Progenitor cell of endocrine pancreas (in vitro differentiated cells): ENCODE measurements at regions not wholly inside any gene's neighbourhood (a gene's known extent, or its start where the extent isn't known, plus 50 kb on each side); places are given as distances from the start of the nearest gene placed in this dataset.

Experiments used
- DNase-seq: peaks from one replicate; pipeline ENCODE4 v3.0.0; 2021; ENCODE audit warnings: low spot score; ENCODE audit not compliant: unreplicated experiment
- H3K27ac Mint-ChIP-seq: 2 replicates; pipeline ENCODE4 v1.8.0; 2021; ENCODE audit warnings: mild to moderate bottlenecking, moderate library complexity, mixed read lengths
- H3K27me3 Mint-ChIP-seq: 2 replicates; pipeline ENCODE4 v1.8.0; 2021; ENCODE audit warnings: mixed read lengths
- H3K36me3 Mint-ChIP-seq: 2 replicates; pipeline ENCODE4 v1.8.0; 2022; ENCODE audit warnings: mixed read lengths; ENCODE audit not compliant: insufficient read depth
- H3K4me1 Mint-ChIP-seq: 2 replicates; pipeline ENCODE4 v1.8.0; 2021; ENCODE audit warnings: low read depth, mixed read lengths
- H3K4me3 Mint-ChIP-seq: 2 replicates; pipeline ENCODE4 v1.8.0; 2021; ENCODE audit warnings: low read depth, mild to moderate bottlenecking, moderate library complexity, mixed read lengths
- H3K9me3 Mint-ChIP-seq: 2 replicates; pipeline ENCODE4 v1.8.0; 2021; ENCODE audit warnings: low read depth, mixed read lengths
- TF ChIP-seq, protein P1 (sequence below): fragments of 200-600 bp; sonication (generic); IDR thresholded peaks from one replicate; pipeline ENCODE4 v1.5.0; 2021; ENCODE audit warnings: antibody characterized with exemption, mild to moderate bottlenecking; ENCODE audit not compliant: unreplicated experiment

DNA sequence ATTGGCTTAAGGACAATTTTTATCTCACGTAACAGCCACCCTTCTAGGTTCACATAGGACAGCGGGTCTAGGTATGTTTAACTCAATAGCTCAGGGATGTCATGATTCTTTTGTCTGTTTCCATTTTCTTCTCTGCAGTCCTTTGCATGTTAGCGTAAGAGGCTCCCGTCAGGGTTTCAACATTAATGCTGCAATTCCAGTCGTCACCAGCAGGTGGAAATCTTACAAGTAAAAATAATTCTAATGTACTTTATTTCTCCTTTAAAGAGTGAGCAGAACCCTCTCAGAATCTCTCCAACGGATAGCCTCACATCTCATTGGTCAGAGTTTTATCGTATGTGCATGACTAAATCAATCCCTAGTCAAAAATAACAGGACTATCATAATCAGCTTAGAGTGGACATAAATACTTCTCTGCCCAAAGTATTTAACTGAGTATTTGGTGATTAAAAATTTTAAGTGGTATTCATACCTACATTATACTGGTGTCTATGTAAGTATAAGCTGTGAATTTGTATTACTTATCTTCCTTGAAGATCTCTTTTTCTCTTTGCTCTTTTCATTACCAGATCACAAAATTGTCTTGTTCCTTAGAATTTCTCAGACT lies 487.2 kb upstream of the GCFC2 start:
- no peaks in the 10 kb centered on the region for H3K9me3 Mint-ChIP-seq
- DNase-seq = peak; percentile 49

DNA sequence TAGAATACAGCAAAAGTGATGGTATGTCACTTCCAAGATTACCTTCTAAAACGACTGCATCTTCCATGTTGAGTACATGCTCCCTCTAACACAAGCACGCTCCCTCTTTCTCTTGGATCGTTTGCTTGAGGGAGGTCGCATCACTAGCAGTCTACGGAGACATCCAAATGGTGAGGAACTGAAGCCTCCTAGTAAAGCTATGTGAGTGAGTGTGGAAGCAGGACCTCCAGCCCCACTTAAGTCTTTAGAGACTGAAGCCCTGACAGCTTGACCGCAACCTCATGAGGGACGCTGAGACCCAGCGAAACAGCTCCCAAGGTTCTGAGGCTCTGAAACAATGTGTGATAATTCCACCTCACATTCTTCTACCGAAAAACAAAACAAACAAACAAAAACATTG lies 486.7 kb upstream of the GCFC2 start:
- no peaks in the 10 kb centered on the region for H3K9me3 Mint-ChIP-seq
- no peak for DNase-seq
- no peak overlapping the region for H3K27ac Mint-ChIP-seq
- no peaks in the 10 kb centered on the region for H3K27me3 Mint-ChIP-seq
- no peak overlapping the region for H3K4me3 Mint-ChIP-seq
- TF ChIP-seq, protein P1, sequence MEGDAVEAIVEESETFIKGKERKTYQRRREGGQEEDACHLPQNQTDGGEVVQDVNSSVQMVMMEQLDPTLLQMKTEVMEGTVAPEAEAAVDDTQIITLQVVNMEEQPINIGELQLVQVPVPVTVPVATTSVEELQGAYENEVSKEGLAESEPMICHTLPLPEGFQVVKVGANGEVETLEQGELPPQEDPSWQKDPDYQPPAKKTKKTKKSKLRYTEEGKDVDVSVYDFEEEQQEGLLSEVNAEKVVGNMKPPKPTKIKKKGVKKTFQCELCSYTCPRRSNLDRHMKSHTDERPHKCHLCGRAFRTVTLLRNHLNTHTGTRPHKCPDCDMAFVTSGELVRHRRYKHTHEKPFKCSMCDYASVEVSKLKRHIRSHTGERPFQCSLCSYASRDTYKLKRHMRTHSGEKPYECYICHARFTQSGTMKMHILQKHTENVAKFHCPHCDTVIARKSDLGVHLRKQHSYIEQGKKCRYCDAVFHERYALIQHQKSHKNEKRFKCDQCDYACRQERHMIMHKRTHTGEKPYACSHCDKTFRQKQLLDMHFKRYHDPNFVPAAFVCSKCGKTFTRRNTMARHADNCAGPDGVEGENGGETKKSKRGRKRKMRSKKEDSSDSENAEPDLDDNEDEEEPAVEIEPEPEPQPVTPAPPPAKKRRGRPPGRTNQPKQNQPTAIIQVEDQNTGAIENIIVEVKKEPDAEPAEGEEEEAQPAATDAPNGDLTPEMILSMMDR = no peak
- peaks cover 4% of the 10 kb centered on the region for H3K4me1 Mint-ChIP-seq
- no peaks in the 10 kb centered on the region for H3K36me3 Mint-ChIP-seq

More for the DNA sequence above, 487.2 kb upstream of the GCFC2 start:
- Mint-ChIP-seq H3K4me1 (peaks cover 2% of the 10 kb centered on the region), H3K27me3 (no peaks in the 10 kb centered on the region), H3K27ac (no peak overlapping the region), H3K4me3 (no peak overlapping the region), H3K36me3 (no peaks in the 10 kb centered on the region)
- TF ChIP-seq, protein P1 = peak; percentile 77

DNA sequence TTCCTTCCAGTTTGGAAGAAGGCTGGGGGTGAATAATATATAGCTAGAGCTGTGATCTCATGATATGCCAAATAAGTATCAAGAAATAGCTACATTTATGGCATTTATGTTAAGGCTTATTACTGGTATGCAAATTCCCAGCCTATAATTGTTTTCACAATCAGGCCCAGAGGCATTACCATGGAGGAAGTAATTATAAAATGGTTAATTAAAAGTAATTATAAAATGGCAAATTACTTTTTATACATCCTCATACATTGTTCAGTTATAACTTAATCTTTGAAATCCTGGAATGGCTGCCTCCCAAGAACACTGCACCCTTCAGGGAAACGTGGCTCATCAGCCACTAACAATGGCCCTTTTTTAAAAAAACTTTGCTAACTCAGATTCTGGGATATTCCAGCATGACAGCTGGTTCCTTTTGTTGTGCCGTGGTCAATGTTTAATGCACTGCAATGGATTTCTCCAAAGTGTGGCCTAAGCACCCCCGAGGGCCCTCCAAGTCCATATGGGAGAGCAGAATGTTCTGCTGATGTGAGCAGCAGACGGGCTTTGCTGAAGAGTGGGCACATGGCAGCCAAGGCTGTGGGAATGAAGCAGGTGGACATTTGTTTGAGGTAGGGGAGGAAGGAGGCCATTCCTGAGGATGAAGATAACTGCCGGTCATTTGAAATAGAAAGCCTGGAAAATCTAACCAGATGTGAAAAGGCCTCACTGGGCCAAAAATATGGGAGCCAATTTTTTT lies 483.5 kb upstream of the GCFC2 start:
- TF ChIP-seq, protein P1 = no peak

DNA sequence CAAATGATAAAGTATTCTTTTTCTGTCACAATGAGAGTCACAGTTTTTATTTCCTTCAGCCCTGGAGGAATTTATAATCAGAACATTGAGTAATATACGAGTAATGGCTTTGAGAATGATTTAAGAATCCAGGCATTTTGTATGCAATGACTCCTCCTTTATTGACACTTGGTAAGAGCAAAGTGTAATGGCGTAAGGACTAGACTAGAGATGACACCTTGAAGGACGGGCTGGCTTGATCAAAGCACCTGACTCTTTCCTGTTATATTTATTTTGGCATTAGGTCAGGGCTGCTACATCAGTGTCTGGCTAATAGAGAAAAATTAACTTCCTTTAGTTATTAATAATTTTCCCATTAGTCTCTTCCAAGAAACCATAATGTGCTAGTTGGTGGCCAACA lies 482.4 kb upstream of the GCFC2 start:
- Mint-ChIP-seq H3K27ac (no peak overlapping the region), H3K27me3 (no peaks in the 10 kb centered on the region), H3K36me3 (no peaks in the 10 kb centered on the region), H3K9me3 (no peaks in the 10 kb centered on the region), H3K4me1 (peaks cover 12% of the 10 kb centered on the region), H3K4me3 (no peak overlapping the region)
- no peak for DNase-seq
- TF ChIP-seq, protein P1 = no peak

More for the DNA sequence above, 483.5 kb upstream of the GCFC2 start:
- Mint-ChIP-seq H3K27me3 (no peaks in the 10 kb centered on the region), H3K4me1 (peaks cover 12% of the 10 kb centered on the region), H3K27ac (peak overlapping the region; percentile 56), H3K4me3 (no peak overlapping the region), H3K36me3 (no peaks in the 10 kb centered on the region), H3K9me3 (no peaks in the 10 kb centered on the region)
- DNase-seq = no peak

DNA sequence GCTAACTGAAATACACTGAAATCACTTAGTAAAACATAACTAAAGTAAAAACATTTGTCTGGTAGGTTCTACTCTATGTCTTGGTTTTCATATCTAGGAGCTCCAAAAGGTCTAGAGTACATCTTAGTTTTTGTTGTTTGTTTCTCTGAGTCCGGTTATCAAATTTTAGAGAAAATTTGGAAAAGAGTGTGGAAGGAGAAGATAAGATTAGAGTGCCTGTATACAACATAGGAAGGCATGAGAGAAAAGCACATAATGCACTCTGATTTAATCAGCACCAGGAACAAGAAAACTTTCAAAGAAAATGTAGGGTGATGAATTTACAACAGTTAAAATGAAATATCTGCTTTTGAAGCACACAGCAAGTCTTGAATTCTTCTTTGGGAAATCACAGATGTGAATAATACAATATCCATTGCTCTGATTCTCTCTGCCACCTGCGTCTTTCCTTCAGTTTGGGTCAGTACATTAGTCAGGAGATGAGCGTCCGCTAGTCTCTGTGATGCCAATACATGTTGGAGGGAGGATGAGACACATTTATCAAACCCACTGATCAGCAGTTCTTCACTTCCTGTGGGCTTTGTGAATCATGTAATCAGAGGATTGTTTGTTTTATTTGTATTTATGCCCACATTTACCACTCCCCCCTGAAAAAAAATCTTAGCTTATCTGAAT lies 477.8 kb upstream of the GCFC2 start:
- no peak overlapping the region for H3K27ac Mint-ChIP-seq
- TF ChIP-seq, protein P1 = no peak

More for the DNA sequence above, 477.8 kb upstream of the GCFC2 start:
- H3K4me3 Mint-ChIP-seq = no peak overlapping the region
- DNase-seq = no peak
- H3K36me3 Mint-ChIP-seq = no peaks in the 10 kb centered on the region
- no peaks in the 10 kb centered on the region for H3K27me3 Mint-ChIP-seq
- H3K4me1 Mint-ChIP-seq = peaks cover 10% of the 10 kb centered on the region
- H3K9me3 Mint-ChIP-seq = no peaks in the 10 kb centered on the region
